ENCODE measurements at regions not wholly inside any gene's neighbourhood (a gene's known extent, or its start where the extent isn't known, plus 50 kb on each side); places are given as distances from the start of the nearest gene placed in this dataset.

DNA sequence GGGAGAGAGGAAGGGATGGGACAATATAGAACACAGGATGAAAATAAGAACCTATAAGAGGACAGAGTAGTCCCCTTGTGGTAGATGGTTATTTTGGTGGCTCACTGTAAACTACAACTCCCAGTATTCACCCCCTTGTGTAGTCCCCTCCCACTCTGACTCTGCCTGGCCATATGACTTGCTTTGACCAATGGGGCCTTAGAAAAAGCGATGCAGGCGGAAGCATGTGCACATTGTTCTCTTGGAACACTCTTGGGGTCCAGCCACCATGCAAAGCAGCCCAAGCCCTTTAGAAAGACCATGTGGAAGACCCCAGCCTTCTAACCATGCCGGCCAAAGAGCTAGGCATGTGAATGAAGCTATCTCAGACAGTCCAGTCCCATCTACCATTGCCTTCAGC is 415.0 kb downstream of the BCOR start:
- TF ChIP-seq, protein P1, sequence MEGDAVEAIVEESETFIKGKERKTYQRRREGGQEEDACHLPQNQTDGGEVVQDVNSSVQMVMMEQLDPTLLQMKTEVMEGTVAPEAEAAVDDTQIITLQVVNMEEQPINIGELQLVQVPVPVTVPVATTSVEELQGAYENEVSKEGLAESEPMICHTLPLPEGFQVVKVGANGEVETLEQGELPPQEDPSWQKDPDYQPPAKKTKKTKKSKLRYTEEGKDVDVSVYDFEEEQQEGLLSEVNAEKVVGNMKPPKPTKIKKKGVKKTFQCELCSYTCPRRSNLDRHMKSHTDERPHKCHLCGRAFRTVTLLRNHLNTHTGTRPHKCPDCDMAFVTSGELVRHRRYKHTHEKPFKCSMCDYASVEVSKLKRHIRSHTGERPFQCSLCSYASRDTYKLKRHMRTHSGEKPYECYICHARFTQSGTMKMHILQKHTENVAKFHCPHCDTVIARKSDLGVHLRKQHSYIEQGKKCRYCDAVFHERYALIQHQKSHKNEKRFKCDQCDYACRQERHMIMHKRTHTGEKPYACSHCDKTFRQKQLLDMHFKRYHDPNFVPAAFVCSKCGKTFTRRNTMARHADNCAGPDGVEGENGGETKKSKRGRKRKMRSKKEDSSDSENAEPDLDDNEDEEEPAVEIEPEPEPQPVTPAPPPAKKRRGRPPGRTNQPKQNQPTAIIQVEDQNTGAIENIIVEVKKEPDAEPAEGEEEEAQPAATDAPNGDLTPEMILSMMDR (IDR thresholded peaks at IDR 0.05; ENCODE audit: insufficient read depth, low read length, severe bottlenecking) = no peak
- FAIRE-seq = no peak
- Histone ChIP-seq H3K36me3 (ENCODE audit: control insufficient read depth, insufficient read depth, low read length) (no peaks in the 10 kb centered on the region), H3K4me3 (ENCODE audit: low read depth, low read length) (no peak overlapping the region), H3K27me3 (ENCODE audit: control insufficient read depth, insufficient read depth, low read length) (no peaks in the 10 kb centered on the region)
- no peak for DNase-seq (ENCODE audit: low read depth)

- TF ChIP-seq, protein P1 (IDR thresholded peaks at IDR 0.05; ENCODE audit: insufficient read depth, low read length, severe bottlenecking) = no peak
- DNase-seq (ENCODE audit: low read depth) (no peak), FAIRE-seq (no peak)
- H3K36me3 ChIP-seq (ENCODE audit: control insufficient read depth, insufficient read depth, low read length) = no peaks in the 10 kb centered on the region
- H3K4me3 ChIP-seq (ENCODE audit: low read depth, low read length) = peak overlapping the region; percentile 14
- H3K27me3 ChIP-seq (ENCODE audit: control insufficient read depth, insufficient read depth, low read length) = peaks cover 2% of the 10 kb centered on the region
Measured at GRCh38 chrX:39688219-39688575, 409.6 kb downstream of the BCOR start.

DNA sequence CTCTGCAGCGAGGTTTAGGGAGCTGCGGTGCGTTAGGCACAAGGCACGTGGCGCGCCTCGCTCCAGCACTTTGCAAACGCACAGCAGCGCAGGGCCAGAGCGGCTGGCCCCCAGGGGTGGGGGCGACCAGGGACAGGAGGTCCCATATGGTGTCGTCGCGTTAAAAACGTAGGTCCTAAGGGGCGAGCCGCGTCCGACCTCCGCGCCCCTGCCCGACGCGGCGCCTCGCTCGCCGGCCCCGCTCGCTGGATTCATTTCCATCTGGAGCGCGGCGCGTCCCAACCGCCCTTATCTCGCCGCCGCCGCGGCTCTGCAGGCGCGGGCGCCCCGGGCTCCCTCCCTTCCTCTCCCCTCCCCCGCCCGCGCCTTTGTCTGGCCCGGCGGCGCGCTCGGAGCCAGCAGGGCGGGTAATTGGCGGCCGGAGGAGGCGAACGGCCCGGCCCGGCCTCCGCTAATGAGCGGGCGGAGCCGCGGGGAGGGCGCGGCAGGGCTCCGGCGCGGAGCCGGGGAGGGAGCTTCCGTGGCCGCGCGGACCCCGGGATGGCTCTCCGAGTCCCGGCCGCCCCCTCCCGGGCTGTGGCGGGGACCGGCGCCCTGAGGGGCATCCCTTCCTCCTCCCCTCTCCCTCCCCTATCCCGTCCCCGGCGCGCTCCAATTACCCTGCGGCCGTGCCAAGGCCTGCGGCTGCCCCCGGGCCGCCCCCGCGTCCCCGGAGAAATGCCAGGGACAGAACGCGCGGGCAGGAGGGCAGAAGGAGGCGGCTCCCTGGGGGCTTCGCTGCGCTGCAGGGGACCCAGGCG is 409.0 kb downstream of the BCOR start:
- DNase-seq (ENCODE audit: low read depth) = peak; percentile 5
- H3K27me3 ChIP-seq (ENCODE audit: control insufficient read depth, insufficient read depth, low read length) = peaks cover 2% of the 10 kb centered on the region
- no peak for FAIRE-seq
- H3K4me3 ChIP-seq (ENCODE audit: low read depth, low read length) = peak overlapping the region; percentile 24
- no peaks in the 10 kb centered on the region for H3K36me3 ChIP-seq (ENCODE audit: control insufficient read depth, insufficient read depth, low read length)
- TF ChIP-seq, protein P1 (IDR thresholded peaks at IDR 0.05; ENCODE audit: insufficient read depth, low read length, severe bottlenecking) = no peak

GRCh38 chrX:39689376-39690104 is 408.2 kb downstream of the BCOR start:
- no peak for DNase-seq (ENCODE audit: low read depth)
- Histone ChIP-seq H3K36me3 (ENCODE audit: control insufficient read depth, insufficient read depth, low read length) (no peaks in the 10 kb centered on the region), H3K4me3 (ENCODE audit: low read depth, low read length) (peak overlapping the region; percentile 24), H3K27me3 (ENCODE audit: control insufficient read depth, insufficient read depth, low read length) (peaks cover 2% of the 10 kb centered on the region)
- TF ChIP-seq, protein P1 (IDR thresholded peaks at IDR 0.05; ENCODE audit: insufficient read depth, low read length, severe bottlenecking) = no peak
- no peak for FAIRE-seq

DNA sequence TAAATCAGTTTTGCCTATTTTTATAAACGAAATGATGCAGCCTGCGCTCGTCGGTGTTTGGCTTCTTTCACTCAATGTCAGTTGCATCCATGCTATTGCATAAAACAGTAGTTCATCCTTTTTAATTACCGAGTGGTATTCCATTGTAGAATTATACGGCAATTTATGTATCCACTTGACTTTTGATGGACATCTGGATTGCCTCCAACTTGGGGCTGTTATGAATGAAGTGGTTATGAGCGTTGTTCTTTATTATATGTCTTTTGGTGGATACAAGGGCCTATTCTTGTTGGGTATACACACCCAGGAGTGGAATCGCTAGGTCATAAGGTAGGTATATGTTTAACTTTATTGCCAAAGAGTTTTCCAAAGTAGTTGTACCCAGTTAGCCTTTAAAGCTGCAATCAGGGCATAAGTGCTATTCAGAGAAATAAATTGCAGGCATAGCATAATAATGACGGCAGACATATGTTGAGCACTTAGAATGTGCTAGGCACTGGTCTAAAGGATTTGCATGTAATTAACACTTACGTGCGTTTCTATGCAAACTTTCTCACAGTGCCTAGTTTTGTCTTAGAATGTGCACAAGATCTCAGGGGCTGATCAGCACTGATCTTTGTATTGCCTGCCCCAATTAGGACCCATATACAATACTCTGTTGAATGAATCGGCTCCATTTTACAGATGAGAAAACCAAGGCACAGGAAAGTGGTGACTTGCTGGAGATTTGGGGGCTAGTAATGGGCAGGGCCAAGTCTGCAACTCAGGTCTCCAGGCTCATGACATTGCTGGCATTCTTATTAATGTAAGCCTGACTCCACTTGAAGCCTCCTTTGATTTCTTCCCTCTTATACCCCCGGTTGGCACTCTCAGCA is 407.0 kb downstream of the BCOR start:
- no peak overlapping the region for H3K4me3 ChIP-seq (ENCODE audit: low read depth, low read length)
- no peaks in the 10 kb centered on the region for H3K36me3 ChIP-seq (ENCODE audit: control insufficient read depth, insufficient read depth, low read length)
- DNase-seq (ENCODE audit: low read depth) (no peak), FAIRE-seq (no peak)
- TF ChIP-seq, protein P1 (IDR thresholded peaks at IDR 0.05; ENCODE audit: insufficient read depth, low read length, severe bottlenecking) = no peak
- peaks cover 2% of the 10 kb centered on the region for H3K27me3 ChIP-seq (ENCODE audit: control insufficient read depth, insufficient read depth, low read length)
